ENCODE measurements at regions not wholly inside any gene's neighbourhood (a gene's known extent, or its start where the extent isn't known, plus 50 kb on each side); places are given as distances from the start of the nearest gene placed in this dataset.

DNA sequence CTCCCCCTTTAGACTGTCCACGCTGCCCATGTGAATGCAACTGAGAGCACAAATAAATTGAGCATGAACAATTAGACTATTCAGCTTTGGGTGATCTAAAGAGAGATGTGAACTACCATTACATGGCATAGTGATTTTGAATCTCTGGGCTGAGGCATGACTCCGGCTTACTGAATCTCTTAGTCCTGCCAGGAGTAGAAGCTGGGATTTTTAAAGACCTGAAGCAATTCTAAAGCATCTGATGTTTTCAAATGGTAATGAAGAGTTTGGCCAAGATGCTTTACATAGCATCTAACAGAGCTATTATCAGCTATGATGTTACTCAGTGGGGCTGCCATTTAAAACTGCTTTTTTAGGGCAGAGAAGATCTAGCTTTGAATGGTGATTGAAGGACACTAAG lies 1059.1 kb downstream of the SORCS3 start:
- no peak for DNase-seq
- Mint-ChIP-seq H3K36me3 (no peaks in the 10 kb centered on the region), H3K27ac (no peak overlapping the region), H3K9me3 (no peaks in the 10 kb centered on the region), H3K4me1 (no peaks in the 10 kb centered on the region), H3K27me3 (no peaks in the 10 kb centered on the region), H3K4me3 (no peak overlapping the region)
- CTCF ChIA-PET = interaction anchor here (1.0 kb wide), 1 partner anchor 197 kb away, joined by 3 read pairs; no protein-coding TSS in a partner anchor

DNA sequence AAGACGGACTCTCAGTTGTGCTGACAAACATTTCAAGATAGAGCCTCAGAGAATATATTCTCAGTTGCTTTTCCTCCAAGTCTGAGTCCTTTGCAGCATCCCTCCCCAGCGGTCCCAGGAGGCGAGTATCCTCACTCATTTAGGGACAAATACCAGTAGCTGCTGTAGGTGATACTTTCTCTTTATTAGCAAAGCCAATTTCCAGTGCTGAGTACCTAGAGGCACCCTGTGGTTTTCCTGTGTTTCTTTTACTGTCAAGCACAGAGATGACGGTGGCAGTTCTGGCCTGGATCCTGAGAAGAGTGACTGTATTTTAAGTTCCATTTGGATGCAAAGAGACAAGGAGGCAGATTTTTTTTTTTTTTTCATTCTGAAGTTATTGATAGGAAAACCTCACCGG lies 1058.4 kb downstream of the SORCS3 start:
- CTCF ChIA-PET = no interaction called here
- no peak overlapping the region for H3K4me3 Mint-ChIP-seq
- no peaks in the 10 kb centered on the region for H3K36me3 Mint-ChIP-seq
- H3K4me1 Mint-ChIP-seq = no peaks in the 10 kb centered on the region
- no peaks in the 10 kb centered on the region for H3K9me3 Mint-ChIP-seq
- no peaks in the 10 kb centered on the region for H3K27me3 Mint-ChIP-seq
- H3K27ac Mint-ChIP-seq = no peak overlapping the region
- no peak for DNase-seq

DNA sequence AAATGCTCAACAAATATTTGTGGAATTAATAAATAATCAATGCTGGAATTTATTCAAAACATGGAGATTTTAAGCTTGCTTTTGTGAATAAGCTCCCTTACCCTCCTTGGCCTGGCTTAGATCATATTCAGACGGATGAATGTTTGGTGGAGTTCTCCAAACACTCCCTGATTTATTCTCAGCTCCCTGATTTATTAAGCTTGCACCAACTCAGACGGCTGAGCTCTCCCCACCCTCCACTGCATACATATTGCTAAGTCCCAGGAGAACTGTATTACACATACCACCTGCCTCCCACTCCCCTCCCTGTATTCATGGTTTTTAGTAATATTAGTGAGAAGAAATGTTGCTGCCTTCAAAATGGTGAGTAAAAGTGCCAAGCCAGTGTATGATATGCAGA lies 1057.5 kb downstream of the SORCS3 start:
- H3K27me3 Mint-ChIP-seq = no peaks in the 10 kb centered on the region
- no peaks in the 10 kb centered on the region for H3K36me3 Mint-ChIP-seq
- no peak overlapping the region for H3K27ac Mint-ChIP-seq
- CTCF ChIA-PET = no interaction called here
- no peaks in the 10 kb centered on the region for H3K9me3 Mint-ChIP-seq
- no peak for DNase-seq
- no peak overlapping the region for H3K4me3 Mint-ChIP-seq
- no peaks in the 10 kb centered on the region for H3K4me1 Mint-ChIP-seq

DNA sequence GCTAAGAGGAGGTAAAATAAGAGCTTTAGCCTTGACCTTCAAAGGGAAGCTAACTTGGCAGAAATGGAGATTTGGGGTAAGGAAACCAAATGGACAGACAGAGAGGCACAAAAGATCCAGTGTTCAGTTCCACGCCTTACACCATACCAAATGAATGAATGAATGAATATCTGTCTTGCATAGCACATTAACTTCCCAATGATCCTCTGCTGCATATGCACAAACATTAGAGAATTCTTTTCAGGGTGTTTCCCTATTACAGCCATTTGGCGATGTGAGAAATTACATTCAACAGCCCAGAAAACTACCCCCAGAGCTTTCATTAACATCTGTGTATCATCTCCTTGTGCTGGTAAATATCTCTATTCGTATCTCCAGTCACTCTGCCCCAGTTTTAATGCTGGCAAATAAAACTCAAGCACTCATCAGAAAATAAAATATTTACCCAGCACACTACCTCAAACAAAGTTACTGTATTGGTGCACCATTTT lies 1056.2 kb downstream of the SORCS3 start:
- no peaks in the 10 kb centered on the region for H3K4me1 Mint-ChIP-seq
- H3K27me3 Mint-ChIP-seq = no peaks in the 10 kb centered on the region
- H3K36me3 Mint-ChIP-seq = no peaks in the 10 kb centered on the region
- DNase-seq = no peak
- CTCF ChIA-PET = no interaction called here
- H3K4me3 Mint-ChIP-seq = no peak overlapping the region
- no peaks in the 10 kb centered on the region for H3K9me3 Mint-ChIP-seq
- no peak overlapping the region for H3K27ac Mint-ChIP-seq

DNA sequence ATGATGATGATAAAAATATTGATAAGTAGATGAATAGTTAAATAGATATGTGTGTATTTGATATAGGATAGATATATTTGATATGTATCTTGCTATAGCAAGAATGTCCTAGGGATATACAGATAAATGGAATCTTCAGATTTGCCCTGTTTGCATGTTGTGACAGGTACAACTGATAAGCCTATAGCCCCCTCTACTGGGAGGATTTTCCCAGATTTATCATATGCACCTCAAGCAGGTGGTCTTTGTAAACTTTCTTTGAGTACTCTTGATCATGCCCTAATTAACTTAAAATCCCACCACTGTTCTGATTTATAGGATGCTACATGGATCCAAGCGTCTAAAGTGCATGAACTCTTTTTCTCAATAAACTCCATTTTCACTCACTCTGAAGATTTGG lies 1050.7 kb downstream of the SORCS3 start:
- H3K27me3 Mint-ChIP-seq = no peaks in the 10 kb centered on the region
- H3K9me3 Mint-ChIP-seq = no peaks in the 10 kb centered on the region
- no peaks in the 10 kb centered on the region for H3K4me1 Mint-ChIP-seq
- no peak for DNase-seq
- no peak overlapping the region for H3K27ac Mint-ChIP-seq
- H3K36me3 Mint-ChIP-seq = no peaks in the 10 kb centered on the region
- no peak overlapping the region for H3K4me3 Mint-ChIP-seq
- CTCF ChIA-PET = no interaction called here

DNA sequence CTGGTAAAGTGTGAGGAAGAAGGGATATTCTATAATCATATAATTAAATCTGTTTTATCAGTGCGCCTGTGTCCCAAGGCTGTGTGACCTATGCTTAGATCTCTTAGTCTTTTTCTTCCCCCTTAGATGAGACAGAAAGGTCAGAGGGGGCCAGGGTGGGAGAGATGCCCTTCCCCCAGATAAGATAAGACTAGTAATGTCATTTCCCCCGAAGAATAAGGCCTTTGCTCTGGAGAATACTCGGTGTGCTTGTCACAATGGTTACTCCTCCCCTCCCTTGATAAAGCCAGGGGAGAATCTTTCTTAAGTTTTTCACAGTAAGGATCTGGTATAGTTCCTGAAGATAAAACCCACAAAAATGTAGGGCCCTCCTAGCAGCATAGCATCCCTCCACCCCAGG lies 1041.8 kb downstream of the SORCS3 start:
- H3K36me3 Mint-ChIP-seq = no peaks in the 10 kb centered on the region
- CTCF ChIA-PET = no interaction called here
- H3K4me1 Mint-ChIP-seq = no peaks in the 10 kb centered on the region
- no peak overlapping the region for H3K27ac Mint-ChIP-seq
- H3K4me3 Mint-ChIP-seq = no peak overlapping the region
- peaks cover 5% of the 10 kb centered on the region for H3K9me3 Mint-ChIP-seq
- DNase-seq = no peak
- no peaks in the 10 kb centered on the region for H3K27me3 Mint-ChIP-seq

DNA sequence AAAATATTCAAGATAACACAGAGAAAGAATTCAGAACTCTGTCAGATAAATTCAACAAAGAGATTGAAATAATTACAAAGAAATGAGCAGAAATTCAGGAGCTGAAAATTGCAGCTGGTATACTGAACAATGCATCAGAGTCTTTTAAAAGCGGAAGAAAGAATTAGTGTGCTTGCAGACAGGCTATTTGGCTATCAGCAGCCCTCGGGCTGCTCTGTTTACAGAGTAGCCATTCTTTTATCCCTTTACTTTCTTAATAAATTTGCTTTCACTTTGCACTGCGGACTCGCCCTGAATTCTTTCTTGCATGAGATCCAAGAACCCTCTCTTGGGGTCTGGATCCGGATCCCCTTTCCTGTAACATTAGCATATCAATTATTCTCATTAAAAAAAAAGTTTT lies 1040.0 kb downstream of the SORCS3 start:
- no peak overlapping the region for H3K27ac Mint-ChIP-seq
- H3K36me3 Mint-ChIP-seq = no peaks in the 10 kb centered on the region
- no peak overlapping the region for H3K4me3 Mint-ChIP-seq
- peaks cover 2% of the 10 kb centered on the region for H3K9me3 Mint-ChIP-seq
- H3K27me3 Mint-ChIP-seq = no peaks in the 10 kb centered on the region
- H3K4me1 Mint-ChIP-seq = no peaks in the 10 kb centered on the region
- CTCF ChIA-PET = no interaction called here
- no peak for DNase-seq

DNA sequence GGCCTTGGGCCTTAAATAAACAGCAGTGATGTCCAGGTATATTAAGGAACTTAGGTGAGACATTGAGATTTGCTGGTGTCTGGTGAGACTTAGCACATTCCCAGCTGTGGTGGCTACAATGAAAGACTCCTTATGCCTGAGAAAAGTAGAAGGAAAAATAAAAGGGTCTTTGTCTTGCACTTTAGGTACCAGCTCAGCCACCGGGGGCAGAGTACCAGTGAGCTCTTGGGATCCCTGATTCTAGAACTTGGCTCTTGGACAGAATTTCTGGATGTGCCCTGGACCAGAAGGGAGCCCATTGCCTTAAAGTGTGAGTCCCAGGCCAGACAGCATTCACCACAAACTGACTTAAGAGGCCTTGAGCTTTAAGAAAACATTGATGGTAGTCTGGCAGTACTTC lies 1038.7 kb downstream of the SORCS3 start:
- peaks cover 2% of the 10 kb centered on the region for H3K9me3 Mint-ChIP-seq
- no peaks in the 10 kb centered on the region for H3K27me3 Mint-ChIP-seq
- no peak overlapping the region for H3K27ac Mint-ChIP-seq
- no peaks in the 10 kb centered on the region for H3K4me1 Mint-ChIP-seq
- H3K36me3 Mint-ChIP-seq = no peaks in the 10 kb centered on the region
- CTCF ChIA-PET = no interaction called here
- no peak for DNase-seq
- H3K4me3 Mint-ChIP-seq = no peak overlapping the region

DNA sequence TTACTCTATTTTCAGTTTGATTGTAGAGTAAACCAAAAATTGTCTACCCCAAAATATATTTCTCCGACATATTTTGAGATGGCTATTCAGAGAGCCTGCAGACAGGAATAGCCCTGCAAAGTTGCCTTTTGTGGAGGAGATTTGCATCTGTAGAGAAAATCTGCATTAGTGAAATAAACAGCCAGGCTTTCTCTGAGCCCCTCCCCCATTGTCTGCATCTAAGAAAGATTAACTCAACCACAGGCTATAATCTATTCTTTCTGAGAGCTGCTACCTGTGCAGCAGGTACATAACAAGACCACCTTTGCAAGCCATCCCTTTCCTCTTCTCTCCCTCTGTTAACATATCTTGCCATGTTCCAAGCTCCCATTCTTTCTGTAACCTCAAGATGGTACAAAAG lies 1034.2 kb downstream of the SORCS3 start:
- Mint-ChIP-seq H3K9me3 (peaks cover 9% of the 10 kb centered on the region), H3K36me3 (no peaks in the 10 kb centered on the region), H3K27ac (no peak overlapping the region), H3K4me3 (no peak overlapping the region), H3K27me3 (no peaks in the 10 kb centered on the region), H3K4me1 (no peaks in the 10 kb centered on the region)
- CTCF ChIA-PET = no interaction called here
- no peak for DNase-seq

DNA sequence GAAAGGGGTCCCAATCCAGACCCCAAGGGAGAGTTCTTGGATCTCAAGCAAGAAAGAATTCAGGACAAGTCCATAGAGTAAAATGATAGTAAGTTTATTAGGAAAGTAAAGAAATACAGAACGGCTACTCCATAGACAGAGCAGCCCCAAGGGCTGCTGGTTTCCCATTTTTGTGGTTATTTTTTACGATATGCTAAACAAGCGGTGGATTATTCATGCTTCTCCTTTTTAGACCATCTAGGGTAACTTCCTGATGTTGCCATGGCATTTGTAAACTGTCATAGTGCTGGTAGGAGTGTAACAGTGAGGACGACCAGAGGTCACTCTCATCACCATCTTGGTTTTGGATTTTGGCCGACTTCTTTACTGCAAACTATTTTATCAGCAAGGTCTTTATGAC lies 1033.4 kb downstream of the SORCS3 start:
- Mint-ChIP-seq H3K9me3 (peaks cover 9% of the 10 kb centered on the region), H3K36me3 (no peaks in the 10 kb centered on the region), H3K27ac (no peak overlapping the region), H3K4me3 (no peak overlapping the region), H3K4me1 (no peaks in the 10 kb centered on the region), H3K27me3 (no peaks in the 10 kb centered on the region)
- CTCF ChIA-PET = no interaction called here
- no peak for DNase-seq

DNA sequence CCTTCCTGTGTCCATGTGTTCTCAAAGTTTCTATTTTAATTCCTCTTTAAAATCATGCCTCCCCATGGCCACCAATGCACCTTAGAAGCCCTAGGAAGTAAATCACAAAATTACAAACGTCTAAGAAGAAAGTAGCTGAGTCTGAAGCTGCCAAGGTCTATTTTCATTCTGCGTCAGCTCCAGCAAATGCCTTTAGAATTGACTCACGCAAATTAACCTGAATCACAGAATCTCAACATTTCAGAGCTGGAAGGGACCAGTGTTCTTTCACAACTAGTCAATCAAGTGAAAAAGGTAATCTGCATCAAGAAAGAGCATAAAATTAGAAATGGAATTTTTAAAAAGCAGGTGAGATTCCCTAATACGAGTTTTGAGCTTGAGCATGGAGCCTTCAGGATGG lies 1017.6 kb downstream of the SORCS3 start:
- no peaks in the 10 kb centered on the region for H3K9me3 Mint-ChIP-seq
- CTCF ChIA-PET = no interaction called here
- H3K36me3 Mint-ChIP-seq = no peaks in the 10 kb centered on the region
- H3K27me3 Mint-ChIP-seq = no peaks in the 10 kb centered on the region
- no peak overlapping the region for H3K27ac Mint-ChIP-seq
- DNase-seq = no peak
- no peaks in the 10 kb centered on the region for H3K4me1 Mint-ChIP-seq
- no peak overlapping the region for H3K4me3 Mint-ChIP-seq

DNA sequence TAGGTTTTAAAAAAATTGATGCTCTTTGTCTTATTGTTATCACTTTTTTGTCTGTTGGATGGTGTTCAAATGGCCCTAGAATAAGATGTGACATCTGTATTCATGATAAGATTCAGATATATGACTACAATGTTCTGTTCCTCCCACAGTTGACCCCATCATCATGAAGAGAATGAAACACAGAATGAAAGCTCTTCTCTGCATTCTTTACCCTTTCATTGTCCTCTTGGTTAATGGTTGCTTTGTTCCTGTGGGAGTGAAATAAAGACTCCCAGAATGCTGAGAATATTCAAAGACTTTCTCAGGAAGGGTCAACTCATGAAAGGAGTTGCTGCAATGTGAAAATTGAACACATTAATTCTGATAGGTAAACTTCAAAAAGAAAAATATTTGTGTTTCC lies 1015.8 kb downstream of the SORCS3 start:
- CTCF ChIA-PET = no interaction called here
- Mint-ChIP-seq H3K27me3 (no peaks in the 10 kb centered on the region), H3K27ac (no peak overlapping the region), H3K4me1 (no peaks in the 10 kb centered on the region), H3K4me3 (no peak overlapping the region), H3K36me3 (no peaks in the 10 kb centered on the region), H3K9me3 (no peaks in the 10 kb centered on the region)
- no peak for DNase-seq

DNA sequence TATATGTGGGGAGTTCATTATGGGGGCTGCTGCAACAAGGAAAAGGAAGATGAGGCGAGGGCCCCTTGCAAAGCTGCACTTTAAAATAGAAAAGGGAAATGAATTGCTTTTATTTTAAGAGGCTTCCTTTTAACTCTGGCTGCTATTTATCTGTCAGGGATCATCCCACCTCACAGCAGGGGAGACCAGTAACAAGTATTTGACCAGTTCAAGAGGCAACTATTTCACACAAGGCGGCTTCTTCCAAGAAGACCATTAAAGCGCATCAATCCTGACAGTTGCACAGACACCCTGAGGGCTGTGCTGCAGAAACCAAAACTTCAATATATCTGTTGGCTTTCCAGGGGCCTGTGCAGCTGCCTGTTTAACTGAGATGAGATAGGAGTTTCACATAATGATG lies 1009.2 kb downstream of the SORCS3 start:
- CTCF ChIA-PET = no interaction called here
- Mint-ChIP-seq H3K27ac (no peak overlapping the region), H3K4me3 (no peak overlapping the region), H3K27me3 (no peaks in the 10 kb centered on the region), H3K4me1 (no peaks in the 10 kb centered on the region), H3K9me3 (no peaks in the 10 kb centered on the region), H3K36me3 (no peaks in the 10 kb centered on the region)
- no peak for DNase-seq

DNA sequence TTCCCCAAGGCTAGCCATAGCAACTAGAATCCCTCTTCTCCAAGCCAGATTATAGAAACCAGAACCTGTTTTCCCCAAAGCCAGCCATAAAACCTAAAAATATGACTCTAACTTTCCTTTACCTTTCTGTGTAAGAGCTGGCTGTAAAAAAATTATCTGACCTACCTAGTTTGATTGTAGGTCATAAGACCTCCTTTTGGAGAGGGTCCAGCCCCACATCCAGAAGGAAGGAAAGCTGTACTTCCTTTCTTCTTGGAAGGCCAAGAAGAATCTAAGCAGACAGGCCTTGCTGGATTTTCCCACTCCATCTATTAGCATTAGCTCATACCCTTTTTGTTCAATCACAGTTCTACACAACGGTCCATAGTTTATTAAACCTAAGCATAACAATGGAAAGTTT lies 1006.3 kb downstream of the SORCS3 start:
- Mint-ChIP-seq H3K36me3 (no peaks in the 10 kb centered on the region), H3K9me3 (no peaks in the 10 kb centered on the region), H3K27ac (no peak overlapping the region), H3K27me3 (no peaks in the 10 kb centered on the region), H3K4me1 (no peaks in the 10 kb centered on the region), H3K4me3 (no peak overlapping the region)
- CTCF ChIA-PET = no interaction called here
- no peak for DNase-seq

DNA sequence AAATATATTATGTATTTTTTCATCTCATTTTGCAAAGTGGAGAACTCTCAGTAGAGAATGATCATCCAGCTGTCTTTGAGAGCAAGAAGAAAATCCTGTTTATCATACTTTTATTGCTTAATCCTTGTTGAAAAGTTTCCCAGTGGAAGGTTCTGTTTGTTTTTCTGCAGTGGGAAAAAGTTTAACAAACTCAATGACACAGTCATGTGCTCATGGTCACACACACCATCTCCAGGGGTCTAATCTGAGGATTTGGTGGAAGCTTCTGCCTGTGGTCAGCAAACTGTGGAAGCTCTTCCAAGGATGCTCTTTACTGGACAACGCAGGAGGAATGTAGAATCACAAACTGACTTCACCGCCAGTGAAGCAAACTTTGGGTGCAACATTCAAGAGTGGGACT lies 1003.9 kb downstream of the SORCS3 start:
- Mint-ChIP-seq H3K36me3 (no peaks in the 10 kb centered on the region), H3K27me3 (no peaks in the 10 kb centered on the region), H3K4me3 (no peak overlapping the region), H3K9me3 (no peaks in the 10 kb centered on the region), H3K27ac (no peak overlapping the region), H3K4me1 (no peaks in the 10 kb centered on the region)
- CTCF ChIA-PET = no interaction called here
- no peak for DNase-seq

DNA sequence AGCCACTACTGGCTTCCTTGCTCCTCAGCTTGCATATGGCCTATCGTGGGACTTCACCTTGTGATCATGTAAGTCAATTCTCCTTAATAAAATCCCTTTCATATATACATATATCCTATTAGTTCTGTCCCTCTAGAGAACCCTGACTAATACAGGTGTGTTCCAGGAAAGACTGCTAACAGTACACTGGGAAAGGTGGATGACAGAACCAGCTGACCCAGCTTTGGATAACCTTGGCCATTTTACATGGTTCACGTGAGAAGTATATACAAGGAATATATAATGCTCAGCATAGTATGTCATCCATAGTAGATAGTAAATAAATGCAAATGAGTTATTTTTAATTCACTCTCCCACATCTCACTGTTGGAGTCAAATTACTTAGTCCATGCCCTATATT lies 1003.5 kb downstream of the SORCS3 start:
- Mint-ChIP-seq H3K27ac (no peak overlapping the region), H3K4me1 (no peaks in the 10 kb centered on the region), H3K9me3 (no peaks in the 10 kb centered on the region), H3K4me3 (no peak overlapping the region), H3K27me3 (no peaks in the 10 kb centered on the region), H3K36me3 (no peaks in the 10 kb centered on the region)
- CTCF ChIA-PET = no interaction called here
- DNase-seq = no peak
